C4-2B (cell line): ENCODE measurements at regions not wholly inside any gene's neighbourhood (a gene's known extent, or its start where the extent isn't known, plus 50 kb on each side); places are given as distances from the start of the nearest gene placed in this dataset.
A peak's percentile ranks its signal among the peaks of the same experiment; 100 is the strongest.

Experiments
- H3K27ac ChIP-seq: fragments of 450-650 bp; 2 replicates; pipeline ENCODE4 v1.5.1; 2017
- CTCF ChIP-seq: fragments of 450-650 bp; conservative IDR thresholded peaks from 2 replicates; pipeline ENCODE4 v1.5.1; 2017; ENCODE audit warnings: mild to moderate bottlenecking
- ZFX ChIP-seq: fragments of 450-650 bp; IDR thresholded peaks from 2 replicates; pipeline ENCODE4 v1.6.1; 2017

DNA sequence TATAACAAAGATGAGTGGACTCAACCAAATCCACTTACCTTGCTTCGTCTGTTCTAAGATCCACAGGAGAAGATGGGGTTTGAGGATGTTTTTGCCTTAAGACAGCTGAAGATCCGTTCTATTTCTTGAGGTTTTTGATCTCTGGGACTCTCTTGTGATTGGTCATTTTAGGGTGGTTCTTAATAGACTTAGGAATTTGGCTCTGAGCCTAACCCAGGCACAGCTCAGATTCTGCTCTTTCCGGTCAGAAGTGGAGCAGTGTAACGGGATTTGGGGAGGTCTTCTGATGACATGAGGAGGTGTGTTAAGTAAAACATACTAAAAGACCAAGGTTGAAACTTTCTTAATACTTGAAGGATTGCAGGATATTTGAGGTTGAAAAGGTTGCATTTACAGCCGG is 166.9 kb downstream of the DMRT2 start:
- no peak overlapping the region for H3K27ac ChIP-seq
- no peak for TF ChIP-seq CTCF

GRCh38 chr9:1219284-1219683 is 169.1 kb downstream of the DMRT2 start:
- TF ChIP-seq ZFX, result no peak
- TF ChIP-seq CTCF, result no peak
- no peak overlapping the region for H3K27ac ChIP-seq

DNA sequence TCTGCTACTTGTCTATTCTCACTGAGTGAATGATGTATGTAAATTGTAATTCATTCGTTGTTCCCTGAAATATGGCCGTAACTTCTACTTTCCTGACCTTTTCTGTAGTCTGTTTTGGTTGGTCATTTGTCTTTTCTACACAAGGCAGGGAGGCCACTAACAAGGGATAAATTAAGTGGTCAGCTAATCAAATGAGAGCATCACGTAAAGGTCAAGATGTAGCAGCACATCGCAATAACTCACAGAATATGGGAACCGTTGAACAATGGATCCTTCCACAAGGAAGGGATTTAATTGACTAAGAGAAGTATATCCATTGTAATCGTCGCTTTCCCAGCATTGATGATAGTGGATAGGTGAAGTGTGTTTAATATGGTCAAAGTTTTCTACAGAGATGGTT is 171.1 kb downstream of the DMRT2 start:
- H3K27ac ChIP-seq, result no peak overlapping the region
- no peak for TF ChIP-seq CTCF
- no peak for TF ChIP-seq ZFX

- TF ChIP-seq CTCF (no peak), ZFX (no peak)
- no peak overlapping the region for H3K27ac ChIP-seq
Measured at GRCh38 chr9:1222511-1222910, 172.4 kb downstream of the DMRT2 start.

- H3K27ac ChIP-seq, result peak overlapping the region; percentile 61; the same call in 1 of the 2 replicates
- TF ChIP-seq CTCF, result no peak
Measured at GRCh38 chr9:1231998-1232919, 182.1 kb downstream of the DMRT2 start.

GRCh38 chr9:1233568-1233967 is 183.4 kb downstream of the DMRT2 start:
- no peak overlapping the region for H3K27ac ChIP-seq
- TF ChIP-seq CTCF, result no peak
- TF ChIP-seq ZFX, result no peak

DNA sequence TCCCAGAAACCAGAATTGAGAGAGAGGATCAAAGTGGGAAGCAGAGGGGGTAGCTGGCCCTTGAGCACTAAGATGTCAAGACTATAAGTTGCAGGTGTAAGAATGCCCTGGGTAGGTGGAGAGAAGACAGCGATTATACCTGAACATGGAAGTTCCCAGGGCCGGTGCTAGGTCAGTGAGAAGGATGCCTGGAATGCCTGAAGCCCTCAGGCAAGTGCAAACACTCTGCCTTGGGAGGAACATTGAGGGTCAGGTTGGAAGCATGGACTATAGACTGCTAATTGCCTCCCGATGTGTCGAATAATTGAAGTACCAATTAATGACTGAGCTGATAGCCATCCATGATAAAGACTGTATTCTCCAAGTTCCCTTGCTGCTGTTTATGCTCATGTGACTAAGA is 185.5 kb downstream of the DMRT2 start:
- no peak overlapping the region for H3K27ac ChIP-seq

More for the DNA sequence above, 185.5 kb downstream of the DMRT2 start:
- no peak for TF ChIP-seq CTCF
- TF ChIP-seq ZFX, result no peak
